GM23338 (cell line): ENCODE measurements at regions not wholly inside any gene's neighbourhood (a gene's known extent, or its start where the extent isn't known, plus 50 kb on each side); places are given as distances from the start of the nearest gene placed in this dataset.

Source experiments
- ATAC-seq: fragments of 200-7000 bp; cut with Tn5 transposase; 3 replicates; pipeline ENCODE4 v1.9.1; 2020
- DNase-seq: peaks from one replicate; pipeline ENCODE4 v3.0.0-alpha.2; 2015; ENCODE audit warnings: low spot score
- H2AFZ ChIP-seq: fragments of 200-600 bp; sonication (generic); 2 replicates; pipeline ENCODE4 v1.8.0; 2016; ENCODE audit warnings: antibody characterized with exemption, mild to moderate bottlenecking, moderate library complexity
- H3F3A ChIP-seq: fragments of 200-600 bp; sonication (generic); replicated peaks from 2 replicates; pipeline ENCODE4 v1.8.0; 2017; ENCODE audit warnings: antibody characterized with exemption, mixed run types, low read depth
- H3K27ac ChIP-seq: fragments of 200-600 bp; sonication (generic); 2 replicates; pipeline ENCODE4 v1.6.1; 2016; ENCODE audit warnings: low read depth
- H3K27me3 ChIP-seq: fragments of 200-600 bp; sonication (generic); 2 replicates; pipeline ENCODE4 v1.8.0; 2016; ENCODE audit warnings: mild to moderate bottlenecking, mixed run types, moderate library complexity; ENCODE audit not compliant: insufficient read depth
- H3K36me3 ChIP-seq: fragments of 200-600 bp; sonication (generic); 2 replicates; pipeline ENCODE4 v1.8.0; 2016; ENCODE audit warnings: mild to moderate bottlenecking; ENCODE audit not compliant: insufficient read depth
- H3K4me1 ChIP-seq: fragments of 200-600 bp; sonication (generic); 2 replicates; pipeline ENCODE4 v1.8.0; 2016; ENCODE audit warnings: mild to moderate bottlenecking, moderate library complexity; ENCODE audit not compliant: insufficient read depth
- H3K4me2 ChIP-seq: fragments of 200-600 bp; sonication (generic); 2 replicates; pipeline ENCODE4 v1.7.1; 2017; ENCODE audit warnings: mixed run types
- H3K4me3 ChIP-seq: fragments of 200-600 bp; sonication (generic); 2 replicates; pipeline ENCODE4 v1.6.1; 2016; ENCODE audit warnings: mixed run types
- H3K79me2 ChIP-seq: fragments of 200-600 bp; sonication (generic); replicated peaks from 2 replicates; pipeline ENCODE4 v1.8.0; 2017; ENCODE audit warnings: mild to moderate bottlenecking; ENCODE audit not compliant: insufficient read depth
- H3K9me2 ChIP-seq: fragments of 200-600 bp; sonication (generic); 2 replicates; pipeline ENCODE4 v1.8.0; 2017; ENCODE audit not compliant: insufficient read depth
- H4K20me1 ChIP-seq: fragments of 200-600 bp; sonication (generic); replicated peaks from 2 replicates; pipeline ENCODE4 v1.8.0; 2017; ENCODE audit warnings: mild to moderate bottlenecking; ENCODE audit not compliant: insufficient read depth
- H3K27ac Mint-ChIP-seq: 2 replicates; pipeline ENCODE4 v1.8.0; 2020; ENCODE audit warnings: inconsistent platforms, mild to moderate bottlenecking, moderate library complexity, mixed read lengths
- H3K27me3 Mint-ChIP-seq: 3 replicates; pipeline ENCODE4 v1.8.0; 2022; ENCODE audit warnings: low read depth, mild to moderate bottlenecking, moderate library complexity, mixed read lengths, inconsistent platforms; ENCODE audit not compliant: insufficient read depth, poor library complexity
- H3K36me3 Mint-ChIP-seq: 3 replicates; pipeline ENCODE4 v1.8.0; 2021; ENCODE audit warnings: low read depth, mild to moderate bottlenecking, inconsistent platforms, moderate library complexity, mixed read lengths
- H3K4me1 Mint-ChIP-seq: 3 replicates; pipeline ENCODE4 v1.8.0; 2020; ENCODE audit warnings: mild to moderate bottlenecking, inconsistent platforms, mixed read lengths
- H3K4me3 Mint-ChIP-seq: 3 replicates; pipeline ENCODE4 v1.8.0; 2021; ENCODE audit warnings: moderate library complexity, mild to moderate bottlenecking, inconsistent platforms, mixed read lengths
- H3K9me3 Mint-ChIP-seq: 3 replicates; pipeline ENCODE4 v1.8.0; 2020; ENCODE audit warnings: moderate library complexity, mild to moderate bottlenecking, inconsistent platforms, mixed read lengths
- CREB1 ChIP-seq: fragments of 250-450 bp; sonication (Bioruptor Pico); IDR thresholded peaks from 2 replicates; pipeline ENCODE4 v1.5.0; 2020; ENCODE audit warnings: low read depth, mild to moderate bottlenecking, moderate library complexity
- CTCF ChIP-seq, 2 experiments: fragments of 200-600 bp in 1 of 2; sonication (generic) in 1 of 2; conservative IDR thresholded peaks; 2 replicates each; pipeline versions ENCODE4 v1.5.1 to v1.6.1; 2016 to 2017; ENCODE audit warnings: antibody characterized with exemption in 2 of 2, low read depth in 2 of 2, mild to moderate bottlenecking in 2 of 2, moderate library complexity in 1 of 2
- ETS1 ChIP-seq: IDR thresholded peaks from 2 replicates; pipeline ENCODE4 v1.6.1; 2016; ENCODE audit warnings: antibody characterized with exemption
- EZH2 ChIP-seq: fragments of 200-600 bp; sonication (generic); IDR thresholded peaks from one replicate; pipeline ENCODE4 v1.8.0; 2017; ENCODE audit warnings: antibody characterized with exemption, mild to moderate bottlenecking, low read depth; ENCODE audit not compliant: unreplicated experiment
- EZH2phosphoT487 ChIP-seq: fragments of 200-600 bp; sonication (generic); IDR thresholded peaks from one replicate; pipeline ENCODE4 v1.8.1; 2018; ENCODE audit warnings: antibody characterized with exemption; ENCODE audit not compliant: unreplicated experiment
- JUNB ChIP-seq: IDR thresholded peaks from one replicate; pipeline ENCODE4 v1.6.1; 2016; ENCODE audit warnings: antibody characterized with exemption; ENCODE audit not compliant: unreplicated experiment
- NANOG ChIP-seq: IDR thresholded peaks from 2 replicates; pipeline ENCODE4 v1.6.1; 2016; ENCODE audit warnings: antibody characterized with exemption, borderline replicate concordance
- POLR2AphosphoS5 ChIP-seq: IDR thresholded peaks from 2 replicates; pipeline ENCODE4 v1.6.1; 2016; ENCODE audit warnings: antibody characterized with exemption, low read depth
- REST ChIP-seq: IDR thresholded peaks from one replicate; pipeline ENCODE4 v1.6.1; 2018; ENCODE audit warnings: antibody characterized with exemption; ENCODE audit not compliant: unreplicated experiment
- STAT1 ChIP-seq: IDR thresholded peaks from one replicate; pipeline ENCODE4 v1.6.1; 2016; ENCODE audit warnings: antibody characterized with exemption; ENCODE audit not compliant: unreplicated experiment
- ZNF114 ChIP-seq: fragments of 250-450 bp; sonication (Bioruptor Pico); IDR thresholded peaks from 2 replicates; pipeline ENCODE4 v1.5.0; 2020; ENCODE audit warnings: mild to moderate bottlenecking, moderate library complexity
- ZNF462 ChIP-seq: fragments of 250-450 bp; sonication (Bioruptor Pico); IDR thresholded peaks from 2 replicates; pipeline ENCODE4 v1.5.0; 2020; ENCODE audit warnings: mild to moderate bottlenecking, moderate library complexity

- TF ChIP-seq ETS1 (no peak), CREB1 (CRISPR knock-in tag) (no peak), JUNB (no peak), ZNF462 (no peak)
Observed at GRCh38 chr1:181312946-181313345, 170.4 kb upstream of the CACNA1E start (continued).

GRCh38 chr1:181313466-181313865, 169.9 kb upstream of the CACNA1E start:
- Histone ChIP-seq H3K36me3 (no peaks in the 10 kb centered on the region), H3K4me3 (no peak overlapping the region), H2AFZ (no peak overlapping the region), H3F3A (no peaks in the 10 kb centered on the region), H3K9me2 (0 out of 2 replicates have a peak, but pooled peaks cover 3% of the 10 kb centered on the region), H4K20me1 (no peaks in the 10 kb centered on the region), H3K79me2 (no peaks in the 10 kb centered on the region), H3K4me2 (no peak overlapping the region), H3K4me1 (peaks cover 16% of the 10 kb centered on the region; the same call in 1 of the 2 replicates), H3K27ac (no peak overlapping the region), H3K27me3 (peaks cover 45% of the 10 kb centered on the region)
- H3K4me1 Mint-ChIP-seq = peaks cover 16% of the 10 kb centered on the region
- no peak overlapping the region for H3K27ac Mint-ChIP-seq
- DNase-seq (no peak), ATAC-seq (no peak)
- H3K9me3 Mint-ChIP-seq = no peaks in the 10 kb centered on the region
- H3K36me3 Mint-ChIP-seq = no peaks in the 10 kb centered on the region
- peaks cover 36% of the 10 kb centered on the region for H3K27me3 Mint-ChIP-seq
- no peak overlapping the region for H3K4me3 Mint-ChIP-seq
- no peak for TF ChIP-seq EZH2phosphoT487
- no peak for TF ChIP-seq ZNF114 (CRISPR knock-in tag)
- TF ChIP-seq CTCF (conservative IDR thresholded peaks at IDR 0.05; ENCODE audit: low read depth in 2 of 2) = no peak
- TF ChIP-seq STAT1 = no peak
- TF ChIP-seq NANOG = no peak
- no peak for TF ChIP-seq REST
- TF ChIP-seq POLR2AphosphoS5 = no peak
- no peak for TF ChIP-seq EZH2
- no peak for TF ChIP-seq JUNB
- no peak for TF ChIP-seq CREB1 (CRISPR knock-in tag)
